Subcutaneous abdominal adipose tissue (tissue), 5 donors: ENCODE measurements at regions not wholly inside any gene's neighbourhood (a gene's known extent, or its start where the extent isn't known, plus 50 kb on each side); places are given as distances from the start of the nearest gene placed in this dataset.

Source experiments
- H3K27ac ChIP-seq: one replicate; pipeline ENCODE4 v1.7.0; 2013; ENCODE audit warnings: low read depth, mild to moderate bottlenecking, inconsistent platforms, low read length, moderate library complexity
- H3K27me3 ChIP-seq, 5 donors: one replicate each; pipeline ENCODE4 v1.7.0; 2013; ENCODE audit warnings: low read length in 5 of 5, inconsistent platforms in 1 of 5; ENCODE audit not compliant: control insufficient read depth in 5 of 5, insufficient read depth in 4 of 5
- H3K36me3 ChIP-seq, 5 donors: one replicate each; pipeline ENCODE4 v1.7.0; 2013; ENCODE audit warnings: low read length in 5 of 5; ENCODE audit not compliant: control insufficient read depth in 5 of 5, insufficient read depth in 5 of 5
- H3K4me1 ChIP-seq, 5 donors: one replicate each; pipeline ENCODE4 v1.7.0; 2013; ENCODE audit warnings: low read length in 5 of 5, mild to moderate bottlenecking in 3 of 5, moderate library complexity in 1 of 5; ENCODE audit not compliant: control insufficient read depth in 5 of 5, insufficient read depth in 5 of 5
- H3K4me3 ChIP-seq, 5 donors: one replicate each; pipeline ENCODE4 v1.7.0; 2013; ENCODE audit warnings: low read length in 5 of 5, low read depth in 1 of 5
- H3K9ac ChIP-seq, 5 donors: one replicate each; pipeline ENCODE4 v1.7.0; 2013; ENCODE audit warnings: low read length in 5 of 5, mild to moderate bottlenecking in 4 of 5, moderate library complexity in 3 of 5
- H3K9me3 ChIP-seq, 5 donors: one replicate each; pipeline ENCODE4 v1.7.0; 2013; ENCODE audit warnings: low read length in 5 of 5; ENCODE audit not compliant: control insufficient read depth in 5 of 5
- donor health status: healthy.
- donor health status: healthy.
- donor health status: healthy.
- donor health status: healthy.
- donor health status: healthy.

GRCh38 chr1:108043707-108044106, 78.7 kb upstream of the VAV3 start:
- no peak overlapping the region for H3K9ac ChIP-seq
- no peaks in the 10 kb centered on the region for H3K9me3 ChIP-seq
- H3K27me3 ChIP-seq: no peaks in the 10 kb centered on the region
- H3K27ac ChIP-seq: no peak overlapping the region
- no peak overlapping the region for H3K4me3 ChIP-seq
- no peaks in the 10 kb centered on the region for H3K36me3 ChIP-seq
- peaks cover 0 to 12% (median 6%) of the 10 kb centered on the region in 5 donors for H3K4me1 ChIP-seq

- Histone ChIP-seq H3K4me3 (no peak overlapping the region), H3K4me1 (peaks cover 0 to 11% (median 5%) of the 10 kb centered on the region in 5 donors), H3K9me3 (no peaks in the 10 kb centered on the region), H3K27me3 (no peaks in the 10 kb centered on the region), H3K27ac (no peak overlapping the region), H3K36me3 (no peaks in the 10 kb centered on the region), H3K9ac (no peak overlapping the region)
Measured at GRCh38 chr1:108042610-108043009, 77.6 kb upstream of the VAV3 start.

DNA sequence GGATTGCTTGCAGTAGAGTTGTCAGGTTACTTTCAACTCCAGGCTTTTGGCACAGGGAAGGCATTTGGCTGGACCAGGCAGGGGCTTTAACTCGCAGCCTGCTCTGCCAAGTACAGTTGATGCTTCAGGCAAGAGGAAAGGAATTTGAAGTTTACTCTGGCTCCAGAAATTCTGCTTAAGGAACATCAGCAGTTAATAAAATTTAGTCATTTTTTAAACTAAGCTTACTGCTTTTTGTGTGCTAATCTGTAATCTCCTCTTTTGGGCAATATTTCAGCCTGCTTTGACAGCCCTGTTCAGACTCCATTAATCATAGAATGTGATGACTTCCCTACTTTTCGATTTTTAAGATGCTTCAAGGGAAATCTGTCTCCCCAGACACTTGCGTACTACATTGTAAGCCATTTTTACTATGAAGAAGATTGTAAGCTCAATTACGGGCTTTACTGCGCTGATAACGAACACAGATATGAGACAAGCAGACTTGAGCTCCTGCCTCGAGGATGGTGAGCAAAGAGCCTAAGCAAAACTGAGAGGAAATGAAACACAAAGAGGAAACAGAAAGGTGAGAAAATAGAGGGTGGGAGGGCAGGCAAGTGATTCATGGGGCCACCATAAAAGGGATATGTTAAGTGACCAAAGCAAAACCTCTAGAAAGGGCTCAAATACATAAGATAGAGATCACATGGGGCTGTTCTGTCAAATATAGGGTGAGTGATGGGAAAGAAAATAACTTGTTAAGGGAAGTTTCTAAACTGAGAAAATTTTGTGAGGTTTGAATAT, 76.6 kb upstream of the VAV3 start:
- Histone ChIP-seq H3K9ac (no peak overlapping the region), H3K27ac (no peak overlapping the region)

GRCh38 chr1:108038653-108039236, 73.8 kb upstream of the VAV3 start:
- no peaks in the 10 kb centered on the region for H3K27me3 ChIP-seq
- H3K36me3 ChIP-seq: no peaks in the 10 kb centered on the region
- H3K4me3 ChIP-seq: no peak overlapping the region
- H3K9ac ChIP-seq: no peak overlapping the region
- H3K9me3 ChIP-seq: no peaks in the 10 kb centered on the region
- H3K4me1 ChIP-seq: peaks cover 0 to 7% (median 5%) of the 10 kb centered on the region in 5 donors
- H3K27ac ChIP-seq: no peak overlapping the region

More for the DNA sequence above, 76.6 kb upstream of the VAV3 start:
- no peaks in the 10 kb centered on the region for H3K36me3 ChIP-seq
- no peaks in the 10 kb centered on the region for H3K27me3 ChIP-seq
- no peak overlapping the region for H3K4me3 ChIP-seq
- H3K9me3 ChIP-seq: no peaks in the 10 kb centered on the region
- H3K4me1 ChIP-seq: peaks cover 0 to 11% (median 5%) of the 10 kb centered on the region in 5 donors

GRCh38 chr1:108036796-108037562, 72.0 kb upstream of the VAV3 start:
- peaks cover 0 to 7% (median 5%) of the 10 kb centered on the region in 5 donors for H3K4me1 ChIP-seq
- no peak overlapping the region for H3K27ac ChIP-seq
- H3K9ac ChIP-seq: no peak overlapping the region
- H3K27me3 ChIP-seq: no peaks in the 10 kb centered on the region
- no peaks in the 10 kb centered on the region for H3K36me3 ChIP-seq
- no peak overlapping the region for H3K4me3 ChIP-seq
- no peaks in the 10 kb centered on the region for H3K9me3 ChIP-seq

GRCh38 chr1:108034396-108034795, 69.4 kb upstream of the VAV3 start:
- H3K36me3 ChIP-seq: no peaks in the 10 kb centered on the region
- H3K4me1 ChIP-seq: no peaks in the 10 kb centered on the region
- no peaks in the 10 kb centered on the region for H3K27me3 ChIP-seq
- no peak overlapping the region for H3K4me3 ChIP-seq
- no peak overlapping the region for H3K9ac ChIP-seq
- no peaks in the 10 kb centered on the region for H3K9me3 ChIP-seq
- no peak overlapping the region for H3K27ac ChIP-seq

- Histone ChIP-seq H3K4me3 (no peak overlapping the region), H3K9me3 (no peaks in the 10 kb centered on the region), H3K36me3 (no peaks in the 10 kb centered on the region), H3K27me3 (no peaks in the 10 kb centered on the region), H3K27ac (no peak overlapping the region), H3K9ac (no peak overlapping the region), H3K4me1 (peaks cover 0 to 2% (median 0%) of the 10 kb centered on the region in 5 donors)
Measured at GRCh38 chr1:108033550-108033951, 68.6 kb upstream of the VAV3 start.

- Histone ChIP-seq H3K9me3 (no peaks in the 10 kb centered on the region), H3K27ac (no peak overlapping the region), H3K9ac (no peak overlapping the region), H3K4me3 (no peak overlapping the region), H3K36me3 (no peaks in the 10 kb centered on the region), H3K27me3 (no peaks in the 10 kb centered on the region), H3K4me1 (peaks cover 0 to 13% (median 4%) of the 10 kb centered on the region in 5 donors)
Measured at GRCh38 chr1:108028841-108029388, 63.9 kb upstream of the VAV3 start.

DNA sequence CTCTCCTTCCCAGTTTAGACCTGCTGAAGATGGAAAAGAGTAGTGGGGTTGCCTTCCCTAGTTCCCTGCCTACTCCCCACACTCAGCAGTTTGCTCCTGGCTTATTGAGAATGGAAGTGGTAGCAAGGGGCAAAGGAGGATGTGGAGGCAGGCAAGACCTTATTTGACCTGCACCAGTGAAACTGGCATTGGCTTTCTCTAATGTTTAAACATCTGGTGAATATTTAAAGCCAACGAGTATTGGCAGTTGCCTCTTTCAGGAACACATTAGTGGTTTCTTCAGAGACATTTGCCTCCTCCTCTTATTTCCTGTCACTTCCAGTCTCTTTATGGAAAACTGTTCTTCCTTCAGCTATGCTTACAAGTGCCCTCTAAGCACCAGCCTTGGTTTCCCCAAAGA, 62.4 kb upstream of the VAV3 start:
- H3K27me3 ChIP-seq: no peaks in the 10 kb centered on the region
- H3K36me3 ChIP-seq: no peaks in the 10 kb centered on the region
- H3K9ac ChIP-seq: peak overlapping the region in 1 of 5 donors; percentile 9
- H3K4me1 ChIP-seq: peaks cover 0 to 13% (median 4%) of the 10 kb centered on the region in 5 donors
- no peak overlapping the region for H3K4me3 ChIP-seq
- no peak overlapping the region for H3K27ac ChIP-seq
- H3K9me3 ChIP-seq: no peaks in the 10 kb centered on the region

DNA sequence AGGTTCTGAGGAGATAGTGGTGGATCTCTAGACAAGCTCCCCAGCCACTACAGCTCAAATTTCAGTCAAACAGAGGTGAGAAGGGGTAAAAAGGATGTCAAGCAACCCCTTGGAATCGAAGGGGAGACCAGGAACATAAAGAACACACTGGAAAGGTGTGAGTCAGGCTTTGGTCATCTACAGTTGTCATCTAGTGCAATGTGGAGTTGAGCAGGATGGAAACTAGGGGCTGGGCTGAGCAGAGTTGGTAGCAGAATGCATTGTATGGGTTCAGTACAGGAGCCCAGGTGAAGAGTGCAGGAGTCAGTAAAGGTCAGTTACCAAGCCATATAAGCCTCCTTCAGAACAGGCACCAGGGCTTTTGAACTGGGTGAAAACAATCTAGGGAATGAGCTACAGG, 52.7 kb upstream of the VAV3 start:
- H3K4me3 ChIP-seq: no peak overlapping the region
- no peaks in the 10 kb centered on the region for H3K27me3 ChIP-seq
- H3K4me1 ChIP-seq: peaks cover 0 to 6% (median 0%) of the 10 kb centered on the region in 5 donors
- peaks cover 0 to 3% (median 0%) of the 10 kb centered on the region in 5 donors for H3K9me3 ChIP-seq
- no peaks in the 10 kb centered on the region for H3K36me3 ChIP-seq
- H3K9ac ChIP-seq: no peak overlapping the region
- H3K27ac ChIP-seq: no peak overlapping the region
